Activated naive CD8-positive, alpha-beta T cell treated with anti-CD3 and anti-CD28 coated beads, Interleukin-2, amount 10 ng/mL, durations not matched to agents 7 days and 5 days (primary cell): ENCODE measurements at regions not wholly inside any gene's neighbourhood (a gene's known extent, or its start where the extent isn't known, plus 50 kb on each side); places are given as distances from the start of the nearest gene placed in this dataset.

ENCODE experiments used
- ATAC-seq: fragments of 150-1000 bp; cut with Tn5 transposase; one replicate; pipeline ENCODE4 v1.10.0; 2021; ENCODE audit warnings: low read depth, moderate library complexity
- POLR2A ChIA-PET: fragments of 350-600 bp; sonication (Branson Sonifier 250); formaldehyde crosslinking; loops from one replicate; lab custom pipeline; 2021; ENCODE audit warnings: antibody characterized with exemption; lab: Charles Lee
- DNase-seq: peaks from one replicate; pipeline ENCODE4 v3.0.0; 2021
- H3K27ac Mint-ChIP-seq: one replicate; pipeline ENCODE4 v1.8.0; 2022; ENCODE audit warnings: mild to moderate bottlenecking, mixed read lengths
- H3K27me3 Mint-ChIP-seq: one replicate; pipeline ENCODE4 v1.8.0; 2022; ENCODE audit warnings: mild to moderate bottlenecking, moderate library complexity, mixed read lengths
- H3K36me3 Mint-ChIP-seq: one replicate; pipeline ENCODE4 v1.8.0; 2021; ENCODE audit warnings: mild to moderate bottlenecking, mixed read lengths
- H3K4me1 Mint-ChIP-seq: one replicate; pipeline ENCODE4 v1.8.0; 2021; ENCODE audit warnings: mixed read lengths
- H3K4me3 Mint-ChIP-seq: one replicate; pipeline ENCODE4 v1.8.0; 2022; ENCODE audit warnings: mild to moderate bottlenecking, moderate library complexity, mixed read lengths
- H3K9me3 Mint-ChIP-seq: one replicate; pipeline ENCODE4 v1.8.0; 2021; ENCODE audit warnings: mixed read lengths

- Mint-ChIP-seq H3K9me3 (no peaks in the 10 kb centered on the region), H3K4me1 (no peaks in the 10 kb centered on the region), H3K27ac (no peak overlapping the region), H3K36me3 (no peaks in the 10 kb centered on the region), H3K27me3 (peaks cover 17% of the 10 kb centered on the region), H3K4me3 (no peak overlapping the region)
- DNase-seq (no peak), ATAC-seq (no peak)
- POLR2A ChIA-PET, result no interaction called here
Observed at GRCh38 chr3:127119693-127120464, 73.1 kb upstream of the PRR23E start.

GRCh38 chr3:127120851-127121647, 71.9 kb upstream of the PRR23E start:
- Mint-ChIP-seq H3K4me1 (no peaks in the 10 kb centered on the region), H3K4me3 (no peak overlapping the region), H3K27ac (no peak overlapping the region), H3K36me3 (no peaks in the 10 kb centered on the region), H3K27me3 (peaks cover 17% of the 10 kb centered on the region), H3K9me3 (no peaks in the 10 kb centered on the region)
- ATAC-seq (no peak), DNase-seq (no peak)
- POLR2A ChIA-PET, result no interaction called here

- ATAC-seq (no peak), DNase-seq (no peak)
- H3K36me3 Mint-ChIP-seq, result no peaks in the 10 kb centered on the region
- H3K27me3 Mint-ChIP-seq, result peaks cover 17% of the 10 kb centered on the region
- H3K27ac Mint-ChIP-seq, result no peak overlapping the region
- no peak overlapping the region for H3K4me3 Mint-ChIP-seq
- H3K4me1 Mint-ChIP-seq, result no peaks in the 10 kb centered on the region
- POLR2A ChIA-PET, result no interaction called here
- H3K9me3 Mint-ChIP-seq, result no peaks in the 10 kb centered on the region
Observed at GRCh38 chr3:127121885-127122284, 71.0 kb upstream of the PRR23E start.

GRCh38 chr3:127123533-127123932, 69.4 kb upstream of the PRR23E start:
- Mint-ChIP-seq H3K36me3 (no peaks in the 10 kb centered on the region), H3K27me3 (peaks cover 6% of the 10 kb centered on the region), H3K4me1 (no peaks in the 10 kb centered on the region), H3K27ac (no peak overlapping the region), H3K9me3 (no peaks in the 10 kb centered on the region), H3K4me3 (no peak overlapping the region)
- POLR2A ChIA-PET, result no interaction called here
- DNase-seq (no peak), ATAC-seq (no peak)

GRCh38 chr3:127124120-127124519, 68.8 kb upstream of the PRR23E start:
- no peak for ATAC-seq
- Mint-ChIP-seq H3K9me3 (no peaks in the 10 kb centered on the region), H3K4me3 (no peak overlapping the region), H3K36me3 (no peaks in the 10 kb centered on the region), H3K4me1 (no peaks in the 10 kb centered on the region), H3K27ac (no peak overlapping the region), H3K27me3 (peaks cover 4% of the 10 kb centered on the region)
- DNase-seq, result no peak
- POLR2A ChIA-PET, result no interaction called here

- Mint-ChIP-seq H3K36me3 (no peaks in the 10 kb centered on the region), H3K4me1 (no peaks in the 10 kb centered on the region), H3K27ac (no peak overlapping the region), H3K27me3 (peaks cover 25% of the 10 kb centered on the region), H3K4me3 (no peak overlapping the region), H3K9me3 (no peaks in the 10 kb centered on the region)
- ATAC-seq (no peak), DNase-seq (no peak)
- POLR2A ChIA-PET, result no interaction called here
Observed at GRCh38 chr3:127131424-127132170, 61.3 kb upstream of the PRR23E start.

- DNase-seq (no peak), ATAC-seq (no peak)
- Mint-ChIP-seq H3K27ac (no peak overlapping the region), H3K36me3 (no peaks in the 10 kb centered on the region), H3K9me3 (no peaks in the 10 kb centered on the region), H3K27me3 (peaks cover 35% of the 10 kb centered on the region), H3K4me1 (no peaks in the 10 kb centered on the region), H3K4me3 (no peak overlapping the region)
- POLR2A ChIA-PET, result no interaction called here
Observed at GRCh38 chr3:127132876-127133275, 60.1 kb upstream of the PRR23E start.

GRCh38 chr3:127133971-127134370, 59.0 kb upstream of the PRR23E start:
- peaks cover 35% of the 10 kb centered on the region for H3K27me3 Mint-ChIP-seq
- no peaks in the 10 kb centered on the region for H3K36me3 Mint-ChIP-seq
- POLR2A ChIA-PET, result no interaction called here
- H3K9me3 Mint-ChIP-seq, result no peaks in the 10 kb centered on the region
- H3K4me3 Mint-ChIP-seq, result no peak overlapping the region
- H3K4me1 Mint-ChIP-seq, result no peaks in the 10 kb centered on the region
- ATAC-seq (no peak), DNase-seq (no peak)
- H3K27ac Mint-ChIP-seq, result no peak overlapping the region

GRCh38 chr3:127134466-127134865, 58.5 kb upstream of the PRR23E start:
- no peaks in the 10 kb centered on the region for H3K36me3 Mint-ChIP-seq
- POLR2A ChIA-PET, result no interaction called here
- no peak overlapping the region for H3K4me3 Mint-ChIP-seq
- H3K27ac Mint-ChIP-seq, result no peak overlapping the region
- DNase-seq (no peak), ATAC-seq (no peak)
- H3K4me1 Mint-ChIP-seq, result no peaks in the 10 kb centered on the region
- H3K27me3 Mint-ChIP-seq, result peaks cover 35% of the 10 kb centered on the region
- no peaks in the 10 kb centered on the region for H3K9me3 Mint-ChIP-seq

- no peak overlapping the region for H3K27ac Mint-ChIP-seq
- POLR2A ChIA-PET, result no interaction called here
- ATAC-seq (no peak), DNase-seq (no peak)
- no peaks in the 10 kb centered on the region for H3K4me1 Mint-ChIP-seq
- H3K27me3 Mint-ChIP-seq, result peaks cover 33% of the 10 kb centered on the region
- H3K9me3 Mint-ChIP-seq, result no peaks in the 10 kb centered on the region
- H3K36me3 Mint-ChIP-seq, result no peaks in the 10 kb centered on the region
- no peak overlapping the region for H3K4me3 Mint-ChIP-seq
Observed at GRCh38 chr3:127134887-127135240, 58.1 kb upstream of the PRR23E start.

GRCh38 chr3:127135241-127136023, 57.5 kb upstream of the PRR23E start:
- no peak overlapping the region for H3K4me3 Mint-ChIP-seq
- peaks cover 29% of the 10 kb centered on the region for H3K27me3 Mint-ChIP-seq
- no peaks in the 10 kb centered on the region for H3K36me3 Mint-ChIP-seq
- POLR2A ChIA-PET, result no interaction called here
- no peak for DNase-seq
- no peaks in the 10 kb centered on the region for H3K4me1 Mint-ChIP-seq
- ATAC-seq, result no peak
- H3K27ac Mint-ChIP-seq, result no peak overlapping the region
- no peaks in the 10 kb centered on the region for H3K9me3 Mint-ChIP-seq

GRCh38 chr3:127136024-127136600, 56.8 kb upstream of the PRR23E start:
- ATAC-seq, result no peak
- peaks cover 26% of the 10 kb centered on the region for H3K27me3 Mint-ChIP-seq
- no peak overlapping the region for H3K27ac Mint-ChIP-seq
- POLR2A ChIA-PET, result no interaction called here
- no peak overlapping the region for H3K4me3 Mint-ChIP-seq
- no peaks in the 10 kb centered on the region for H3K36me3 Mint-ChIP-seq
- H3K4me1 Mint-ChIP-seq, result no peaks in the 10 kb centered on the region
- H3K9me3 Mint-ChIP-seq, result no peaks in the 10 kb centered on the region
- no peak for DNase-seq

GRCh38 chr3:127136706-127137105, 56.2 kb upstream of the PRR23E start:
- H3K4me3 Mint-ChIP-seq, result no peak overlapping the region
- H3K4me1 Mint-ChIP-seq, result no peaks in the 10 kb centered on the region
- H3K9me3 Mint-ChIP-seq, result no peaks in the 10 kb centered on the region
- no peak overlapping the region for H3K27ac Mint-ChIP-seq
- H3K36me3 Mint-ChIP-seq, result no peaks in the 10 kb centered on the region
- ATAC-seq (no peak), DNase-seq (no peak)
- POLR2A ChIA-PET, result no interaction called here
- H3K27me3 Mint-ChIP-seq, result peaks cover 26% of the 10 kb centered on the region
